HEK293 (cell line): ENCODE measurements at regions not wholly inside any gene's neighbourhood (a gene's known extent, or its start where the extent isn't known, plus 50 kb on each side); places are given as distances from the start of the nearest gene placed in this dataset.

ENCODE experiments used
- BCL11A ChIP-seq: fragments of 450-650 bp; formaldehyde crosslinking; IDR thresholded peaks from 2 replicates; pipeline ENCODE4 v1.5.1; 2016; ENCODE audit warnings: low read depth, missing biosample characterization, missing genetic modification characterization
- BCL11B ChIP-seq: fragments of 450-650 bp; formaldehyde crosslinking; IDR thresholded peaks from 2 replicates; pipeline ENCODE4 v1.5.1; 2016; ENCODE audit warnings: low read depth, missing biosample characterization, missing genetic modification characterization
- OVOL3 ChIP-seq: fragments of 450-650 bp; formaldehyde crosslinking; IDR thresholded peaks from 2 replicates; pipeline ENCODE4 v1.5.1; 2016; ENCODE audit warnings: missing biosample characterization, missing genetic modification characterization
- WT1 ChIP-seq: fragments of 450-650 bp; formaldehyde crosslinking; IDR thresholded peaks from 2 replicates; pipeline ENCODE4 v1.5.1; 2016; ENCODE audit warnings: missing biosample characterization, missing genetic modification characterization
- ZEB2 ChIP-seq: fragments of 450-650 bp; formaldehyde crosslinking; IDR thresholded peaks from 2 replicates; pipeline ENCODE4 v1.5.1; 2016; ENCODE audit warnings: missing biosample characterization, missing genetic modification characterization
- ZNF133 ChIP-seq: fragments of 450-650 bp; formaldehyde crosslinking; IDR thresholded peaks from 2 replicates; pipeline ENCODE4 v1.5.1; 2016; ENCODE audit warnings: missing biosample characterization, missing genetic modification characterization
- ZNF2 ChIP-seq: fragments of 450-650 bp; formaldehyde crosslinking; IDR thresholded peaks from 2 replicates; pipeline ENCODE4 v1.5.1; 2016; ENCODE audit warnings: missing biosample characterization, missing genetic modification characterization
- ZNF366 ChIP-seq: fragments of 450-650 bp; formaldehyde crosslinking; conservative IDR thresholded peaks from 2 replicates; pipeline ENCODE4 v1.5.1; 2016; ENCODE audit warnings: missing biosample characterization, missing genetic modification characterization
- ZNF473 ChIP-seq: fragments of 450-650 bp; formaldehyde crosslinking; IDR thresholded peaks from 2 replicates; pipeline ENCODE4 v1.5.1; 2017; ENCODE audit warnings: missing biosample characterization, missing genetic modification characterization
- ZNF549 ChIP-seq: fragments of 450-650 bp; IDR thresholded peaks from 2 replicates; pipeline ENCODE4 v1.5.1; 2018; ENCODE audit warnings: missing biosample characterization, missing genetic modification characterization, mild to moderate bottlenecking, inconsistent platforms, moderate library complexity
- ZNF704 ChIP-seq: fragments of 450-650 bp; formaldehyde crosslinking; IDR thresholded peaks from 2 replicates; pipeline ENCODE4 v1.5.1; 2016; ENCODE audit warnings: missing biosample characterization, missing genetic modification characterization
- ZNF707 ChIP-seq: fragments of 450-650 bp; formaldehyde crosslinking; IDR thresholded peaks from 2 replicates; pipeline ENCODE4 v1.5.1; 2016; ENCODE audit warnings: missing biosample characterization, missing genetic modification characterization
- ZNF76 ChIP-seq: fragments of 450-650 bp; formaldehyde crosslinking; IDR thresholded peaks from 2 replicates; pipeline ENCODE4; 2016; ENCODE audit warnings: low read depth, missing biosample characterization, missing genetic modification characterization, borderline replicate concordance
- ZNF843 ChIP-seq: fragments of 450-650 bp; formaldehyde crosslinking; IDR thresholded peaks from 2 replicates; pipeline ENCODE4 v1.5.1; 2016; ENCODE audit warnings: missing biosample characterization, missing genetic modification characterization
- TF ChIP-seq, protein P1 (sequence below): fragments of 450-650 bp; formaldehyde crosslinking; IDR thresholded peaks from 2 replicates; pipeline ENCODE4 v1.5.1; 2016; ENCODE audit warnings: missing biosample characterization, missing genetic modification characterization, borderline replicate concordance
- TF ChIP-seq, protein P2 (sequence below): fragments of 450-650 bp; formaldehyde crosslinking; IDR thresholded peaks from 2 replicates; pipeline ENCODE4 v1.5.0; 2017; ENCODE audit warnings: missing biosample characterization, missing genetic modification characterization, borderline replicate concordance
- TF ChIP-seq, protein P3 (sequence below): fragments of 450-650 bp; formaldehyde crosslinking; IDR thresholded peaks from 2 replicates; pipeline ENCODE4 v1.5.1; 2017; ENCODE audit warnings: missing biosample characterization, missing genetic modification characterization
- TF ChIP-seq, protein P4 (sequence below): fragments of 450-650 bp; IDR thresholded peaks from 2 replicates; pipeline ENCODE4 v1.5.1; 2018; ENCODE audit warnings: missing biosample characterization, missing genetic modification characterization
- TF ChIP-seq, protein P5 (sequence below): fragments of 450-650 bp; IDR thresholded peaks from 2 replicates; pipeline ENCODE4 v1.5.1; 2018; ENCODE audit warnings: missing biosample characterization, mild to moderate bottlenecking, missing genetic modification characterization

DNA sequence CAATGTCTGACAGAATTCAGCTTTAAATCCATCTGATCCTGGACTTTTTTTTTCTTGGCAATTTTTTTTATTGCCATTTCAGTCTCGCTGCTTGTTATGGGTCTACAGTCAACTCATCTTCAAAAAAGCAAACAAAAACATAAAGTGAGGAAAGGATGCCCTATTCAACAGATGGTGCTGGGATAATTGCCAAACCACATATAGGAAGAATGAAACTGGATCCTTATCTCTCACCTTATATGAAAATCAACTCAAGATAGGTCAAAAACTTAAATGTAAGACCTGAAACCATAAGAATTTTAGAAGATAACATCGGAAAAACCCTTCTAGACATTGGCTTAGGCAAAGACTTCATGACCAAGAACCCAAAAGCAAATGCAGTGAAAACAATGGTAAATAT is 389.1 kb upstream of the ST8SIA4 start (continued):
- TF ChIP-seq ZNF76 (tag by site-specific recombination) (no peak), WT1 (tag by site-specific recombination) (peak; percentile 59; the same call in 1 of the 2 replicates), ZEB2 (tag by site-specific recombination) (no peak), ZNF366 (tag by site-specific recombination) (no peak), ZNF707 (tag by site-specific recombination) (no peak), ZNF2 (tag by site-specific recombination) (0 out of 2 replicates have a peak, but pooled peaks have one; percentile 21), OVOL3 (tag by site-specific recombination) (peak; percentile 30; the same call in 1 of the 2 replicates), ZNF704 (no peak), BCL11B (tag by site-specific recombination) (0 out of 2 replicates have a peak, but pooled peaks have one; percentile 34), ZNF133 (tag by site-specific recombination) (no peak), ZNF843 (peak; percentile 76), BCL11A (tag by site-specific recombination) (0 out of 2 replicates have a peak, but pooled peaks have one; percentile 33), ZNF473 (tag by site-specific recombination) (no peak), ZNF549 (tag by site-specific recombination) (no peak)
- TF ChIP-seq, protein P1, sequence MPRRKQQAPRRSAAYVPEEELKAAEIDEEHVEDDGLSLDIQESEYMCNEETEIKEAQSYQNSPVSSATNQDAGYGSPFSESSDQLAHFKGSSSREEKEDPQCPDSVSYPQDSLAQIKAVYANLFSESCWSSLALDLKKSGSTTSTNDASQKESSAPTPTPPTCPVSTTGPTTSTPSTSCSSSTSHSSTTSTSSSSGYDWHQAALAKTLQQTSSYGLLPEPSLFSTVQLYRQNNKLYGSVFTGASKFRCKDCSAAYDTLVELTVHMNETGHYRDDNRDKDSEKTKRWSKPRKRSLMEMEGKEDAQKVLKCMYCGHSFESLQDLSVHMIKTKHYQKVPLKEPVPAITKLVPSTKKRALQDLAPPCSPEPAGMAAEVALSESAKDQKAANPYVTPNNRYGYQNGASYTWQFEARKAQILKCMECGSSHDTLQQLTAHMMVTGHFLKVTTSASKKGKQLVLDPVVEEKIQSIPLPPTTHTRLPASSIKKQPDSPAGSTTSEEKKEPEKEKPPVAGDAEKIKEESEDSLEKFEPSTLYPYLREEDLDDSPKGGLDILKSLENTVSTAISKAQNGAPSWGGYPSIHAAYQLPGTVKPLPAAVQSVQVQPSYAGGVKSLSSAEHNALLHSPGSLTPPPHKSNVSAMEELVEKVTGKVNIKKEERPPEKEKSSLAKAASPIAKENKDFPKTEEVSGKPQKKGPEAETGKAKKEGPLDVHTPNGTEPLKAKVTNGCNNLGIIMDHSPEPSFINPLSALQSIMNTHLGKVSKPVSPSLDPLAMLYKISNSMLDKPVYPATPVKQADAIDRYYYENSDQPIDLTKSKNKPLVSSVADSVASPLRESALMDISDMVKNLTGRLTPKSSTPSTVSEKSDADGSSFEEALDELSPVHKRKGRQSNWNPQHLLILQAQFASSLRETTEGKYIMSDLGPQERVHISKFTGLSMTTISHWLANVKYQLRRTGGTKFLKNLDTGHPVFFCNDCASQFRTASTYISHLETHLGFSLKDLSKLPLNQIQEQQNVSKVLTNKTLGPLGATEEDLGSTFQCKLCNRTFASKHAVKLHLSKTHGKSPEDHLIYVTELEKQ (tag by site-specific recombination): peak; percentile 80
- TF ChIP-seq, protein P2, sequence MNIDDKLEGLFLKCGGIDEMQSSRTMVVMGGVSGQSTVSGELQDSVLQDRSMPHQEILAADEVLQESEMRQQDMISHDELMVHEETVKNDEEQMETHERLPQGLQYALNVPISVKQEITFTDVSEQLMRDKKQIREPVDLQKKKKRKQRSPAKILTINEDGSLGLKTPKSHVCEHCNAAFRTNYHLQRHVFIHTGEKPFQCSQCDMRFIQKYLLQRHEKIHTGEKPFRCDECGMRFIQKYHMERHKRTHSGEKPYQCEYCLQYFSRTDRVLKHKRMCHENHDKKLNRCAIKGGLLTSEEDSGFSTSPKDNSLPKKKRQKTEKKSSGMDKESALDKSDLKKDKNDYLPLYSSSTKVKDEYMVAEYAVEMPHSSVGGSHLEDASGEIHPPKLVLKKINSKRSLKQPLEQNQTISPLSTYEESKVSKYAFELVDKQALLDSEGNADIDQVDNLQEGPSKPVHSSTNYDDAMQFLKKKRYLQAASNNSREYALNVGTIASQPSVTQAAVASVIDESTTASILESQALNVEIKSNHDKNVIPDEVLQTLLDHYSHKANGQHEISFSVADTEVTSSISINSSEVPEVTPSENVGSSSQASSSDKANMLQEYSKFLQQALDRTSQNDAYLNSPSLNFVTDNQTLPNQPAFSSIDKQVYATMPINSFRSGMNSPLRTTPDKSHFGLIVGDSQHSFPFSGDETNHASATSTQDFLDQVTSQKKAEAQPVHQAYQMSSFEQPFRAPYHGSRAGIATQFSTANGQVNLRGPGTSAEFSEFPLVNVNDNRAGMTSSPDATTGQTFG: no peak
- TF ChIP-seq, protein P3, sequence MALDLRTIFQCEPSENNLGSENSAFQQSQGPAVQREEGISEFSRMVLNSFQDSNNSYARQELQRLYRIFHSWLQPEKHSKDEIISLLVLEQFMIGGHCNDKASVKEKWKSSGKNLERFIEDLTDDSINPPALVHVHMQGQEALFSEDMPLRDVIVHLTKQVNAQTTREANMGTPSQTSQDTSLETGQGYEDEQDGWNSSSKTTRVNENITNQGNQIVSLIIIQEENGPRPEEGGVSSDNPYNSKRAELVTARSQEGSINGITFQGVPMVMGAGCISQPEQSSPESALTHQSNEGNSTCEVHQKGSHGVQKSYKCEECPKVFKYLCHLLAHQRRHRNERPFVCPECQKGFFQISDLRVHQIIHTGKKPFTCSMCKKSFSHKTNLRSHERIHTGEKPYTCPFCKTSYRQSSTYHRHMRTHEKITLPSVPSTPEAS (tag by site-specific recombination): no peak
- TF ChIP-seq, protein P4, sequence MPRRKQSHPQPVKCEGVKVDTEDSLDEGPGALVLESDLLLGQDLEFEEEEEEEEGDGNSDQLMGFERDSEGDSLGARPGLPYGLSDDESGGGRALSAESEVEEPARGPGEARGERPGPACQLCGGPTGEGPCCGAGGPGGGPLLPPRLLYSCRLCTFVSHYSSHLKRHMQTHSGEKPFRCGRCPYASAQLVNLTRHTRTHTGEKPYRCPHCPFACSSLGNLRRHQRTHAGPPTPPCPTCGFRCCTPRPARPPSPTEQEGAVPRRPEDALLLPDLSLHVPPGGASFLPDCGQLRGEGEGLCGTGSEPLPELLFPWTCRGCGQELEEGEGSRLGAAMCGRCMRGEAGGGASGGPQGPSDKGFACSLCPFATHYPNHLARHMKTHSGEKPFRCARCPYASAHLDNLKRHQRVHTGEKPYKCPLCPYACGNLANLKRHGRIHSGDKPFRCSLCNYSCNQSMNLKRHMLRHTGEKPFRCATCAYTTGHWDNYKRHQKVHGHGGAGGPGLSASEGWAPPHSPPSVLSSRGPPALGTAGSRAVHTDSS: peak; percentile 44; the same call in 1 of the 2 replicates
- TF ChIP-seq, protein P5, sequence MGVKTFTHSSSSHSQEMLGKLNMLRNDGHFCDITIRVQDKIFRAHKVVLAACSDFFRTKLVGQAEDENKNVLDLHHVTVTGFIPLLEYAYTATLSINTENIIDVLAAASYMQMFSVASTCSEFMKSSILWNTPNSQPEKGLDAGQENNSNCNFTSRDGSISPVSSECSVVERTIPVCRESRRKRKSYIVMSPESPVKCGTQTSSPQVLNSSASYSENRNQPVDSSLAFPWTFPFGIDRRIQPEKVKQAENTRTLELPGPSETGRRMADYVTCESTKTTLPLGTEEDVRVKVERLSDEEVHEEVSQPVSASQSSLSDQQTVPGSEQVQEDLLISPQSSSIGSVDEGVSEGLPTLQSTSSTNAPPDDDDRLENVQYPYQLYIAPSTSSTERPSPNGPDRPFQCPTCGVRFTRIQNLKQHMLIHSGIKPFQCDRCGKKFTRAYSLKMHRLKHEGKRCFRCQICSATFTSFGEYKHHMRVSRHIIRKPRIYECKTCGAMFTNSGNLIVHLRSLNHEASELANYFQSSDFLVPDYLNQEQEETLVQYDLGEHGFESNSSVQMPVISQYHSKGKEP (tag by site-specific recombination): 0 out of 2 replicates have a peak, but pooled peaks have one; percentile 51
